Calu3 (cell line): ENCODE measurements at regions not wholly inside any gene's neighbourhood (a gene's known extent, or its start where the extent isn't known, plus 50 kb on each side); places are given as distances from the start of the nearest gene placed in this dataset.

ENCODE experiments used
- BruUV-seq: library from RNA; stranded (reverse); fragments of 400-500 nt; replicated peaks from 2 replicates; lab custom pipeline; 2021; lab: Mats Ljungman, UMichigan
- CTCF ChIA-PET: fragments of 300-600 bp; sonication (Branson Sonifier 250); formaldehyde crosslinking; loops from one replicate; lab custom pipeline; 2022; ENCODE audit warnings: antibody characterized with exemption; lab: Charles Lee
- DNase-seq: peaks from one replicate; pipeline ENCODE4 v3.0.0; 2022
- H3K27ac Mint-ChIP-seq: one replicate; pipeline ENCODE4 v1.8.0; 2022; ENCODE audit warnings: mixed read lengths; ENCODE audit not compliant: unreplicated experiment
- H3K27me3 Mint-ChIP-seq: one replicate; pipeline ENCODE4 v1.8.0; 2022; ENCODE audit warnings: mixed read lengths; ENCODE audit not compliant: unreplicated experiment
- H3K36me3 Mint-ChIP-seq: one replicate; pipeline ENCODE4 v1.8.0; 2022; ENCODE audit warnings: mild to moderate bottlenecking, moderate library complexity, mixed read lengths; ENCODE audit not compliant: insufficient read depth, unreplicated experiment
- H3K4me1 Mint-ChIP-seq: one replicate; pipeline ENCODE4 v1.8.0; 2022; ENCODE audit warnings: mild to moderate bottlenecking, low read depth, mixed read lengths; ENCODE audit not compliant: unreplicated experiment
- H3K4me3 Mint-ChIP-seq: one replicate; pipeline ENCODE4 v1.8.0; 2022; ENCODE audit warnings: mild to moderate bottlenecking, low read depth, moderate library complexity, mixed read lengths; ENCODE audit not compliant: unreplicated experiment
- H3K9me3 Mint-ChIP-seq: one replicate; pipeline ENCODE4 v1.8.0; 2022; ENCODE audit warnings: low read depth, mixed read lengths; ENCODE audit not compliant: unreplicated experiment
- intact Hi-C: fragments of 100-400 bp; cut with micrococcal nuclease; formaldehyde crosslinking; loops from one replicate; pipeline ENCODE4 v1.10.0; 2022; ENCODE audit not compliant: unreplicated experiment
- TF ChIP-seq, protein P1 (sequence below): fragments of 200-600 bp; IDR thresholded peaks from one replicate; pipeline ENCODE4 v1.8.0; 2022; ENCODE audit warnings: antibody characterized with exemption; ENCODE audit not compliant: unreplicated experiment

DNA sequence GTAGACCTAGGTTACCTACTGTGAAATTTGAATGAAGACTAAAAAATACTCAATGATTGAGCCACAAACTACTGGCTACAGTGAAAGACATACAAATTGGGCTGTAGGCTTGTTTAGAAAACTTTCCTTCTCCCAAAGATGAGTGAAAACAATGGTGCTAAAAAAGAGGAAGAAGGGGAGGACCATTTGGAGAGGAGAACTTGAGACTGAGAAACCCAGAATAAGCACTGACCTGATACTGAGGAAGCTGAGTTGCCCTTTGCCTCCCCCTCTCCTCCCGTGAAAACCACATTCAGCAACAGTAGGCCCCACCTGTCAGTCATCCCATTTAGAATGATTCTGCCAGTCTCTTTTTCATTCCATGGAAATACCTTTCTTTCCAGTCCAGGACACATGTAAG lies 484.0 kb upstream of the TGFBR2 start:
- no TSS peak for BruUV-seq
- no peak overlapping the region for H3K4me3 Mint-ChIP-seq
- CTCF ChIA-PET = no interaction called here
- H3K27me3 Mint-ChIP-seq = no peaks in the 10 kb centered on the region
- H3K27ac Mint-ChIP-seq = no peak overlapping the region
- peaks cover 3% of the 10 kb centered on the region for H3K9me3 Mint-ChIP-seq
- TF ChIP-seq, protein P1, sequence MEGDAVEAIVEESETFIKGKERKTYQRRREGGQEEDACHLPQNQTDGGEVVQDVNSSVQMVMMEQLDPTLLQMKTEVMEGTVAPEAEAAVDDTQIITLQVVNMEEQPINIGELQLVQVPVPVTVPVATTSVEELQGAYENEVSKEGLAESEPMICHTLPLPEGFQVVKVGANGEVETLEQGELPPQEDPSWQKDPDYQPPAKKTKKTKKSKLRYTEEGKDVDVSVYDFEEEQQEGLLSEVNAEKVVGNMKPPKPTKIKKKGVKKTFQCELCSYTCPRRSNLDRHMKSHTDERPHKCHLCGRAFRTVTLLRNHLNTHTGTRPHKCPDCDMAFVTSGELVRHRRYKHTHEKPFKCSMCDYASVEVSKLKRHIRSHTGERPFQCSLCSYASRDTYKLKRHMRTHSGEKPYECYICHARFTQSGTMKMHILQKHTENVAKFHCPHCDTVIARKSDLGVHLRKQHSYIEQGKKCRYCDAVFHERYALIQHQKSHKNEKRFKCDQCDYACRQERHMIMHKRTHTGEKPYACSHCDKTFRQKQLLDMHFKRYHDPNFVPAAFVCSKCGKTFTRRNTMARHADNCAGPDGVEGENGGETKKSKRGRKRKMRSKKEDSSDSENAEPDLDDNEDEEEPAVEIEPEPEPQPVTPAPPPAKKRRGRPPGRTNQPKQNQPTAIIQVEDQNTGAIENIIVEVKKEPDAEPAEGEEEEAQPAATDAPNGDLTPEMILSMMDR = no peak
- H3K4me1 Mint-ChIP-seq = no peaks in the 10 kb centered on the region
- intact Hi-C loops = no loop called here
- DNase-seq = no peak
- no peaks in the 10 kb centered on the region for H3K36me3 Mint-ChIP-seq

DNA sequence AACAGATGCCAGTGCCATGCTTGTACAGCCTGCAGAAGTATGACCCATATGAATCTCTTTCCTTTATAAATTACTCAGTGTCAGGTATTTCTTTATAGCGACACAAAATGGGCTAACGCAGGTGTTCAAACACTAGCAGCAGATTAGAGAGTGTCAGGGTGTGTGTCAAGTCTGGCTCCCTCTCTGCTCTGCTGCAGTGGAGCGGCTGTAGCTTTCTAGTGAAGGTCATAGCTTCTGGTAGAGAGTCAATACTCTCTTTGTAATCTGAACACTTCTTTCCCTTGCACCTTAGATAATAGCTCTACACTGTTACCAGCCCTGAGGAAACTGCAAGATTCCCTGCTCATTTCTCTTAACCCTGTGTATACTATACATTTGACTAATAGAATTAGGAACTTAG lies 483.2 kb upstream of the TGFBR2 start:
- no peaks in the 10 kb centered on the region for H3K36me3 Mint-ChIP-seq
- intact Hi-C loops = no loop called here
- CTCF ChIA-PET = no interaction called here

DNA sequence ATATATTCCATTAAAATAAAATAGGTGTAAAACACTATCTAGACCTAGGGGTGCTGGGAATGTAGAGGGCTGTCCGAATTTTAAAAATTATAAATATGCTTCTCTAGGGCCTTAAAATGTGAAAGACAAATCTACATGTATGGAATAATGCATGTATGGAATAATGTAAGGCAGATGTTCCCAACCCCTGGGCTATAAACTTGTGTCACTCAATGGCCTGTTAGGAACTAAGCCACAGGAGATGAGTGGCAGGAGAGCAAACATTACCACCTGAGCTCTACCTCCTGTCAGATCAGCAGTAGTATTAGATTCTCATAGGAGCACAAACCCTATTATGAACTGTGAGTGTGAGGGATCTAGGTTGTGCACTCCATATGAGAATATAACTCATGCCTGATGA lies 482.6 kb upstream of the TGFBR2 start:
- Mint-ChIP-seq H3K4me3 (no peak overlapping the region), H3K27me3 (no peaks in the 10 kb centered on the region), H3K9me3 (peaks cover 3% of the 10 kb centered on the region), H3K27ac (no peak overlapping the region), H3K4me1 (no peaks in the 10 kb centered on the region), H3K36me3 (no peaks in the 10 kb centered on the region)
- intact Hi-C loops = no loop called here
- no peak for DNase-seq
- CTCF ChIA-PET = no interaction called here
- TF ChIP-seq, protein P1 = no peak
- no TSS peak for BruUV-seq

More for the DNA sequence above, 483.2 kb upstream of the TGFBR2 start:
- Mint-ChIP-seq H3K9me3 (peaks cover 3% of the 10 kb centered on the region), H3K27me3 (no peaks in the 10 kb centered on the region), H3K27ac (no peak overlapping the region), H3K4me1 (no peaks in the 10 kb centered on the region), H3K4me3 (no peak overlapping the region)
- BruUV-seq = no TSS peak
- no peak for DNase-seq
- TF ChIP-seq, protein P1 = no peak

DNA sequence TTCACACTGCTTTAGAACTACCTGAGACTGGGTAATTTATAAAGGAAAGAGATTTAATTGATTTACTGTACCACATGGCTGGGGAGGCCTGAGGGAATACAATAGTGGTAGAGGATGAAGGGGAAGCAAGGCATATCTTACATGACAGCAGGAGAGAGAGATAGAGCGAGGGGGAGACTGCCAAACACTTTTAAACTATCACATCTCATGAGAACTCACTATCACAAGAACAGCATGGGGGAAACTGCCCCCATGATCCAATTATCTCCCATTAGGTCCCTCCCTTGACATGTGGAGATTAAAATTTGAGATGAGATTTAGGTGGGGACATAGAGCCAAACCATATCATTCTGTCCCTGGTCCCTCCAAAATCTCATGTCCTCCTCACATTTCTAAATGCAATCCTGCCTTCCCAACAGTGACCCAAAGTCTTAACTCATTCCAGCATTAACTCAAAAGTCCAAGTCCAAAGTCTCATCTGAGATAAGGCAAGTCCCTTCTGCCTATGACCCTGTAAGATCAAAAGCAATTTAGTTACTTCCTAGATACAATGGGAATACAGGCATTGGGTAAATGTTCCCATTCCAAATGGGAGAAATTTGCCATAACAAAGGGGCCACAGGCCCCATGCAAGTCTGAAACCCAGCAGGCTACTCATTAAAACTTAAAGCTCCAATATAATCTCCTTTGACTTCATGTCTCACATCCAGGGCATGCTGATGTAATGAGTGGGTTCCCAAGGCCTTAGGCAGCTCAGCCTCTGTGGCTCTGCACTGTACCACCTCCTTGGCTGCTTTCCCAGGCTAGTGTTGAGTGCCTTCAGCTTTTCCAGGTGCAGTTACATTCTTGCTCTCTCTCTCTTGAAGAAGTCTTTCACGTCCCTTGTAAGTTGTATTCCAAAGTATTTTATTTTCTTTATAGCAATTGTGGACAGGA lies 481.7 kb upstream of the TGFBR2 start:
- H3K4me1 Mint-ChIP-seq = no peaks in the 10 kb centered on the region
- H3K4me3 Mint-ChIP-seq = no peak overlapping the region
- peaks cover 3% of the 10 kb centered on the region for H3K9me3 Mint-ChIP-seq
- no peaks in the 10 kb centered on the region for H3K36me3 Mint-ChIP-seq
- BruUV-seq = no TSS peak
- TF ChIP-seq, protein P1 = no peak
- intact Hi-C loops = no loop called here
- no peak for DNase-seq
- no peaks in the 10 kb centered on the region for H3K27me3 Mint-ChIP-seq
- no peak overlapping the region for H3K27ac Mint-ChIP-seq
- CTCF ChIA-PET = no interaction called here
